IPS-20b (cell line): ENCODE measurements at regions not wholly inside any gene's neighbourhood (a gene's known extent, or its start where the extent isn't known, plus 50 kb on each side); places are given as distances from the start of the nearest gene placed in this dataset.

ENCODE experiments used
- H3K27ac ChIP-seq: one replicate; pipeline ENCODE4 v1.5.1; 2013; ENCODE audit warnings: low read length
- H3K27me3 ChIP-seq: 2 replicates; pipeline ENCODE4 v1.6.1; 2013; ENCODE audit warnings: mild to moderate bottlenecking, low read length, inconsistent platforms; ENCODE audit not compliant: insufficient read depth
- H3K36me3 ChIP-seq: 2 replicates; pipeline ENCODE4 v1.6.1; 2013; ENCODE audit warnings: low read depth, mild to moderate bottlenecking, inconsistent platforms, low read length, moderate library complexity; ENCODE audit not compliant: insufficient read depth
- H3K4me1 ChIP-seq: 2 replicates; pipeline ENCODE4 v1.6.1; 2013; ENCODE audit warnings: mild to moderate bottlenecking, control low read depth, inconsistent platforms, low read length, moderate library complexity; ENCODE audit not compliant: insufficient read depth
- H3K4me3 ChIP-seq: 2 replicates; pipeline ENCODE4 v1.5.1; 2013; ENCODE audit warnings: mild to moderate bottlenecking, low read length, inconsistent platforms
- H3K9ac ChIP-seq: 2 replicates; pipeline ENCODE4 v1.6.1; 2013; ENCODE audit warnings: low read depth, mild to moderate bottlenecking, inconsistent platforms, low read length, moderate library complexity
- H3K9me3 ChIP-seq: 2 replicates; pipeline ENCODE4 v1.6.1; 2013; ENCODE audit warnings: mild to moderate bottlenecking, low read depth, low read length, inconsistent platforms; ENCODE audit not compliant: insufficient read depth

DNA sequence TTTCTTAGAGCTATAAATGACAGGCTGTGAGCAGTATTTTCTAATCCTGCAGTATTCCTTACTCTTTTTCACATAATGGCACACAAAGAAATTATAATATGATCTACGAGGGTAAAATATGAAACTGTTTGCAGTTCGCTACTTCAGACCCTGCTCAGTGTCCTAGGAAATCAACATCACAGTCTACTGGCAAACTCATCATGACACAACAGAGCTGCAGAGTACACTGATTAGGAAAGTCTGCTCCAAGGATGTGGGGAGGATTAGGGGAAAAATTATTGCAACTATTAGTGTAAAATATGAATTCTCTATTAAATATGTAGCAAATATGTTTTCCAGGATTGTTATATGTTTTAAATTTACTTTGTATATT lies 149.2 kb upstream of the REG3G start:
- Histone ChIP-seq H3K9ac (no peak overlapping the region), H3K4me1 (no peaks in the 10 kb centered on the region), H3K9me3 (no peaks in the 10 kb centered on the region), H3K4me3 (no peak overlapping the region), H3K27ac (no peak overlapping the region), H3K36me3 (no peaks in the 10 kb centered on the region), H3K27me3 (no peaks in the 10 kb centered on the region)

DNA sequence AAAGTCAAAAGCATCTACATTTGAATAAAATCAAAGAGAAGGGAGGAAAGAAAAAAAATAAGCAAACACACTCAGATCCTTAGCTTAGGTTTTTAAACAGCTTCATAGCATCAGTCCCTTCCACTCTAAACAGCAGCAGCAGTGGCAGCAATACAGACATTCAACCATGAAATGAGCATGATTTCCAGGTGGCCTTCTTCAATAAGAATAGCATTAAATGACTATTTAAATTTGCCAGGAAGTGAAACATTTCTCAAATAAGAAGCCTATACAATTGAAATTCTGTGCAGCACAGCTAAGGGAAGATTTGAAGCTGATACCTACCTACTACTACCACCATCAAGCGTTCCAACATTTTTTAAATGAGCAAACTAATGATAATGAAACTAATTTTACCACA lies 138.1 kb upstream of the REG3G start:
- no peak overlapping the region for H3K4me3 ChIP-seq
- no peak overlapping the region for H3K27ac ChIP-seq
- H3K9ac ChIP-seq = no peak overlapping the region
- H3K27me3 ChIP-seq = no peaks in the 10 kb centered on the region
- peaks cover 6% of the 10 kb centered on the region; the same call in 1 of the 2 replicates for H3K4me1 ChIP-seq
- no peaks in the 10 kb centered on the region for H3K9me3 ChIP-seq
- no peaks in the 10 kb centered on the region for H3K36me3 ChIP-seq

DNA sequence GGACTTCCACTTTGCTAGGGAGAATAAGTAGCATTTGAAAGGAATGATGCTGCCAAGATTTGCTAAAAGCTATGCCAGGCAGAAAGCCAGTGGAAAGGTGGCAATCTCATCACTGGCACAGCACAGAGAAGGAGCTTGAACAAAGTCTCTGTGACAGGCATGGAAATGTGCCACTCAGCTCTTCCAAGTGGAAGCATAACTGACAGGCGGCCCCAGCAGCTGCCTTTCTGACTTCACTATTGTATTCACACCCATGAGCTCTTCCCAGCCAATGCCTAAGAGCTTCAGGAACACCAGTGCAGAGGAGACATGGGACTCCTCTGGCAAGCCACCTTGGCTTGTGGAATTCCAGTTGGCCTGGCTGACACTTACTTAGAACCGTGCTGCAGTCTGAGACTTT lies 134.6 kb upstream of the REG3G start:
- Histone ChIP-seq H3K27me3 (no peaks in the 10 kb centered on the region), H3K27ac (no peak overlapping the region), H3K4me1 (peaks cover 6% of the 10 kb centered on the region; the same call in 1 of the 2 replicates), H3K4me3 (no peak overlapping the region), H3K9me3 (no peaks in the 10 kb centered on the region), H3K9ac (no peak overlapping the region), H3K36me3 (no peaks in the 10 kb centered on the region)

DNA sequence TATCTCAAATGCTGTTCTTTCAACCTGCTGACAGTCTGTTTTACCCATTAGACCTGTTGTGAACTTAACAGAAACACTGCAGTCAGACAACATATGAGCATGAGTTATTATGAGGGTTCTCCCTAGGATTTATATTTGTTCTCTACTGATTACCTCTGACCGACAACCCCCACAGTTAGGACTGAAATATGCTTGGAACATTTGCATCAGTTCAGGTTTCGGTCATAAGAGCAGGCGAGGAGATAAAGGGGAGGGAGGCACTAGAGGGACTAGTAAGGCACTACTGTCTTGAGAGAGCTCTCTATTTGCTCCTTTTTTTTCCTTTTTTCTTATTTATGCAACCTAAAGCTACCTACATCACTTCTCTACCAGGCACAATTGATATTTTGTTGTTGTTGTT lies 133.2 kb upstream of the REG3G start:
- Histone ChIP-seq H3K36me3 (no peaks in the 10 kb centered on the region), H3K4me1 (peaks cover 4% of the 10 kb centered on the region; the same call in 1 of the 2 replicates), H3K9me3 (no peaks in the 10 kb centered on the region), H3K27ac (no peak overlapping the region), H3K4me3 (no peak overlapping the region), H3K9ac (no peak overlapping the region), H3K27me3 (no peaks in the 10 kb centered on the region)

DNA sequence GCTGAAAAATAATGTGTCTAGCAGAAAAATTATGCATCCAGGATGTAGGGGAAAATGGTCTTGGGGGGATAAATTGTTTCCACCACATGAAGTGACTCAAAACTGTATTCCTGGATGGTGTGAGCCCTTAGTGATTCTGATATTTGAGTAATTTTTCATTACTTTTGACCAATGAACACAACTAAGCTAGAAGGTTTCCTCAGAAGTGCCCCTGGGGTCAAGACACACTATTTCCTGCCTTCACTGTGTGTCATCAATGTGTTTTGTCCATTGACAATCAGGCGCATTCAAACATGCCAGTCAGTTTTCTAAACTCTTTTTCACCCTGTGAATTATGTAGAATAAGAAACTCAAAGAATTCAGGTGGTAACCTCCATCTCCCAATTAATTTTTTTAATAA lies 130.5 kb upstream of the REG3G start:
- no peaks in the 10 kb centered on the region for H3K9me3 ChIP-seq
- 0 out of 2 replicates have a peak, but pooled peaks cover 2% of the 10 kb centered on the region for H3K4me1 ChIP-seq

DNA sequence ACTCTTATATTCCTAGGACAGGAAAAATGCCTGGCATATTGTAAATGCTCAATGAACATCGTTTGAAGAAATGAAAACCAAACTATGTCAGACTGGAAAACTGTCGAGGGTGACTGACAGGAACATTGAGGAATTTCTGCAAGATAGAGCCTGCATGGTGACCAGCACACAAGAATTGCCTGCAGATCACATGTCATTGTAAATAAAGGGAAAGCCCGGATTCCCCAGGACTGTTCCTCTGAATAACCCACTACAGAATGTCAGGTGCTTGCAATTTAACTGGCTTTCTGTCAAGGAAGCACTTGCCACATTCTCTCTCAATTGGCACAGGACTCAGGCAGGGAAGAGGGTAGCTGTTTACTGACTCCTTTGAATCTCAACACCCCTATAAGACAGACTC lies 129.0 kb upstream of the REG3G start:
- no peaks in the 10 kb centered on the region for H3K36me3 ChIP-seq
- no peak overlapping the region for H3K4me3 ChIP-seq
- H3K27ac ChIP-seq = no peak overlapping the region
- H3K9ac ChIP-seq = no peak overlapping the region
- no peaks in the 10 kb centered on the region for H3K9me3 ChIP-seq
- no peaks in the 10 kb centered on the region for H3K27me3 ChIP-seq
- H3K4me1 ChIP-seq = 0 out of 2 replicates have a peak, but pooled peaks cover 4% of the 10 kb centered on the region

More for the DNA sequence above, 130.5 kb upstream of the REG3G start:
- Histone ChIP-seq H3K27ac (no peak overlapping the region), H3K36me3 (no peaks in the 10 kb centered on the region), H3K9ac (no peak overlapping the region), H3K4me3 (no peak overlapping the region), H3K27me3 (no peaks in the 10 kb centered on the region)

DNA sequence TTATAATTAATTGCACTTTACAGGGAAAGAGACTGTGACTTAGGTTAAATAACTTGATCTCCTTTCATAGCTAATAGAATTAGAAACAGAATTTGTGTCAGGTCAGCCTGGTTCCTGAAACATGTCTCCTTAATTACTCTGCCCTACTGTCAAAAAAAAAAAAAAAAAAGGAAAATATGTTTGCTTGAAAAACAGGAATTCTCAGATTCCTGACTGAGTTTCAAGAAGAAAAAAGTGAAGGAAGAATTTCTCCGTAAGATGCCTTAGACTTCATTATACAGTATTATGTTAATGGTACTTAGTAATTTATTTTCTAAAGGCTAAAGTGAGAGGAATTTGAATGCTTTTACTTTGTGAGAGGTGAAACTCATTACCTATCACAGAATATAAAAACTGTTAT lies 118.4 kb upstream of the REG3G start:
- no peaks in the 10 kb centered on the region for H3K27me3 ChIP-seq
- no peaks in the 10 kb centered on the region for H3K4me1 ChIP-seq
- H3K27ac ChIP-seq = no peak overlapping the region
- H3K9ac ChIP-seq = no peak overlapping the region
- no peaks in the 10 kb centered on the region for H3K36me3 ChIP-seq
- H3K9me3 ChIP-seq = no peaks in the 10 kb centered on the region
- no peak overlapping the region for H3K4me3 ChIP-seq

DNA sequence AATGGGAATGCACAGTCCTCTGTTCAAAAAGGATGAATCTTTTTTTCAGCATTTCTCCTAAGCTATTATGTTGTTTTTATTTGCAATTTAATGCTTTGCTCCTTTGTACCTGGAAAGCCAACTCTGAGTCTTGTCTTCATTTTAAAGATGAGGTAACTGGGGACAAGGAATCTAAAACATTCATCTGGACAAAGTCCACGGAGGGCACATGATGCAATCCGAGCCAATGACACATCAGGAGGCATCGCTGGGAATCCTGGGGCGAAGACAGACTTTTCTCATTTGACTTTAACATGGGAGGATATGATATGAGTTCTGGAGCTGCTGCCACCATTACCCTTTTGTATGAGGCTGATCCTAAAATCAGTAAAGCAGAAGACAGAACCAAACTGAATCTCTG lies 116.5 kb upstream of the REG3G start:
- H3K27me3 ChIP-seq = no peaks in the 10 kb centered on the region
- H3K4me3 ChIP-seq = no peak overlapping the region
- no peak overlapping the region for H3K27ac ChIP-seq
- peaks cover 7% of the 10 kb centered on the region; the same call in 1 of the 2 replicates for H3K4me1 ChIP-seq
- no peaks in the 10 kb centered on the region for H3K9me3 ChIP-seq
- H3K36me3 ChIP-seq = no peaks in the 10 kb centered on the region
- no peak overlapping the region for H3K9ac ChIP-seq

DNA sequence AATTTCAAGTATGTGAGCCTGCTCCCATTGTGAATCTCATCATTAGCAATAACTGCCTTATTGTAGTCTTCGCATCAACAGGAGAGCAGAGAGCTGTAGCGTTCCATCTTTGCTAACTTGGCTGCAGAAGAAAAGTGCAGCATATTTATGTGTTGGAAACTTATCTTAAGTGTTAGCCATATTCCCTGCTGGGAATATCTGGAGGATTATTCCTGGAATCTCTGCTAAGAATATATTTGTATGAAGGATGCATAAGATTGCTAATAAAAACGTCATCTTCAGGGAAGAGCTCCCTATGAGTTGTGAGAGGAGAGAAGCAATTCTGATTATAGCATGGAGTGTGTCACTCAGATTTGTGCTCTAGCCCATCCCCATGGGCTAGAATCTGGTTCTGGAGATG lies 115.1 kb upstream of the REG3G start:
- H3K27me3 ChIP-seq = no peaks in the 10 kb centered on the region
- H3K9ac ChIP-seq = no peak overlapping the region
- no peaks in the 10 kb centered on the region for H3K36me3 ChIP-seq
- no peak overlapping the region for H3K4me3 ChIP-seq
- H3K4me1 ChIP-seq = peaks cover 7% of the 10 kb centered on the region; the same call in 1 of the 2 replicates
- H3K9me3 ChIP-seq = no peaks in the 10 kb centered on the region
- H3K27ac ChIP-seq = no peak overlapping the region

DNA sequence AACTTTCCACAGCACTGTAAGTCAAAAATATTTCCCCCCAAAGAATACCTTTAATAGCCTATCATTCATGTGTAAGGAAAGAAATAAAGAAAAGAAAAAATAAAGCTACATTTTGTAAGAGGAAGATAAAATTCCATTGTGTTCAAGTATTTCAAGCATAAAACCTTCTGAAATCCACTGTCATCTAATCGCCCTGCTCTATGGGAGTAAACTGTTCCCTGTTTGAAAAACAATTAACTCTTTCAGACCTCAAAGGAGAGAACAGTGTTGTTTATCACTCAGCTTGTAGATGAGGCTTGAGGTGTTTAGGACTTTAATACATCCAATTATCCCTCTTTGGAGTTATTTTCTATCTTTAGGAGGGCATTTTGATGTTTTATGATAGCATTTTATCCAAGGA lies 112.2 kb upstream of the REG3G start:
- Histone ChIP-seq H3K27me3 (no peaks in the 10 kb centered on the region), H3K36me3 (no peaks in the 10 kb centered on the region), H3K4me1 (peaks cover 7% of the 10 kb centered on the region; the same call in 1 of the 2 replicates), H3K9ac (no peak overlapping the region), H3K4me3 (no peak overlapping the region), H3K9me3 (no peaks in the 10 kb centered on the region), H3K27ac (no peak overlapping the region)

DNA sequence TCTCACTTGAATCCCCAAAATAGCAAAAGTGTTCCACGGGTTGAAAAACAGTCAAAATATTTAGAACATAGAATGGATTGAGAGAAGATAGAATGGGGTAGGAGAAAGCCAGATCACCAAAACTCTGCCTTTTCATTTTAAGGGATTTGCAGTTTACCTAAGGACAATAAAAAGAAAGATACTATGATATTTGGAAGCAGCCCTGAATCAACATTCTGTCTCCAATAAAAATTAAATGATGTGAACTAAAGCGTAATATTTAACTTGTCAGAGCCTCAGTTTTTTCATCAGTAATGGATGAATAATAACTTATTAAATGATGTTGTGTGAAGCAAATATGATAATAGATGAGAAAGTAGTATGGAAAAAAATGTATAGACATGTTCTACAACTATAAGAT lies 100.2 kb upstream of the REG3G start:
- no peaks in the 10 kb centered on the region for H3K27me3 ChIP-seq
- no peaks in the 10 kb centered on the region for H3K36me3 ChIP-seq
- H3K27ac ChIP-seq = no peak overlapping the region
- no peaks in the 10 kb centered on the region for H3K9me3 ChIP-seq
- no peak overlapping the region for H3K4me3 ChIP-seq
- no peaks in the 10 kb centered on the region for H3K4me1 ChIP-seq
- no peak overlapping the region for H3K9ac ChIP-seq

DNA sequence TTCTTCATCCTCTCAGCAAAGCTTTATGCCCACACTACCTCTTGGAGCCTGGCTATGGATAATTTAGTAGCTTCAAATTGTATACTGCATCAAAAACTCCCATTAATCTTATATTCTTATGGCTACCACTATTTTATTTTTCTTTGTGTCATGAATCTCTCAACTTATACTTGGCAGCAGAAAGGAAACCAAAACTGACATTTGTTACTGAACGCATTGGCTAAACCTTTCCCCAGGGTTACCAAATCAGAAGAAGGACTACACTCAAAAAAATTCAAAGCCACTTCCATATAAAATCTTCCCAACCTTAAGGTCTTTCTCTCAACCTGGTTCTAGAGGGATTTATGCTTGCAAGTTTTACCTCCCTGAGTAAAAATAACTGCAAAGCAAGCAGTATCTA lies 97.0 kb upstream of the REG3G start:
- no peak overlapping the region for H3K9ac ChIP-seq
- no peaks in the 10 kb centered on the region for H3K4me1 ChIP-seq
- H3K36me3 ChIP-seq = no peaks in the 10 kb centered on the region
- no peak overlapping the region for H3K4me3 ChIP-seq
- H3K9me3 ChIP-seq = no peaks in the 10 kb centered on the region
- H3K27me3 ChIP-seq = no peaks in the 10 kb centered on the region
- no peak overlapping the region for H3K27ac ChIP-seq

DNA sequence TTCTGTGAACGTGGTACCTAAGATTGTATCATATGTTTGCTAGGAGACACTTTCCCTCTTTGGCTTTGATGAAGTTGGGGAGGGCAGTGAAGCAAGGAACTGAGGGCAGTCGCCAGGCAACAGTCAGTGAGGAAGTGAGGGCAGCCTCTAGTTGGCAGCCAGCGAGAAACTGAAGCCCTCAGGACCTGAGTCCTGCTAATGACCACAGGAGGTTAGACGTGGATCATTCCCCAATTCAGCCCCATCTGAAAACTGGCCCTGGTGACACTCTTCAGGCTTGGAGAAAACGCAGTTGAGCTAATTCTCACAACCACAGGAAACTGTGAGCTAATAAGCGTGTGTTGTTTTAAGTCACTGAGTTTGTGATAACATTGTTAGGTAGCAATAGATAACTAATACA lies 84.5 kb upstream of the REG3G start:
- H3K27me3 ChIP-seq = no peaks in the 10 kb centered on the region
- no peak overlapping the region for H3K9ac ChIP-seq
- no peak overlapping the region for H3K27ac ChIP-seq
- H3K4me3 ChIP-seq = no peak overlapping the region
- no peaks in the 10 kb centered on the region for H3K9me3 ChIP-seq
- H3K4me1 ChIP-seq = no peaks in the 10 kb centered on the region; the same call in 1 of the 2 replicates
- no peaks in the 10 kb centered on the region for H3K36me3 ChIP-seq
